ENCODE measurements at regions not wholly inside any gene's neighbourhood (a gene's known extent, or its start where the extent isn't known, plus 50 kb on each side); places are given as distances from the start of the nearest gene placed in this dataset.

GRCh38 chr6:141359953-141360352 lies 772.8 kb upstream of the GJE1 start:
- DNase-seq: no peak

DNA sequence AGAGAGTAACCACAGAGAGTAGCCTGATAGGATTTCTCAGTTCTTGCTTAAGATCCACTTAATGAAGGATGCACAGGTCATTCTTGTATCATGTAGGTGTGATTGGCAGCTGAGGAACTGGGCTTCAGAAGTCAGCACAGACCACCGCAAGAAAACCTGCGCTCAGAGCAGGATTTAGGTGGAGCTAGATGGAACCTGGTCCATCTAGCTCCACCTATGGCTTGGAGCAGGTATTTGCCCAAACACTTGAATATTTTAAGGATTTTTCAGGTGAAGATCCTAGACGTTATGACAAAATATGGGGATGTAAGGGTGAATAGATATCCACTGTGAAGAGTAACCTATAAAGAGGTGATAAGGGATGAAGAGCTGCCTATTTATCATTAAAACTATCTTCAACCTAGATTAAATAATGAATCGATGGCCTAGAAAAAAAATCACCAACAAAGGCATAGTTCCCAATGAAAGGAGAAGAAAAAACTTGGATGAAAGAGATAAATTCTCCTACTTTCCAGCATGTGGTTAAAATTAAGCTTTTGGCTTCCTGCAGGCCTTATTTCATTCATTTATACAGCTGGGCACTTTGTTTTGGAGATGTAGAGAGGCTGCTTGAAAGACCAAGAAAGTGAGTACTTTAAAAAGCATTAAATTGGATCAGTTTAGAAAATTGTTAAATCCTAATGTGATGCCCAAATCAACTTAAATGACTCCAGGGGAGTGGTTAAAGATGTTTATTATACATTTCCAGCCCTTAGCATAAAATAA lies 778.4 kb upstream of the GJE1 start:
- no peak for DNase-seq

DNA sequence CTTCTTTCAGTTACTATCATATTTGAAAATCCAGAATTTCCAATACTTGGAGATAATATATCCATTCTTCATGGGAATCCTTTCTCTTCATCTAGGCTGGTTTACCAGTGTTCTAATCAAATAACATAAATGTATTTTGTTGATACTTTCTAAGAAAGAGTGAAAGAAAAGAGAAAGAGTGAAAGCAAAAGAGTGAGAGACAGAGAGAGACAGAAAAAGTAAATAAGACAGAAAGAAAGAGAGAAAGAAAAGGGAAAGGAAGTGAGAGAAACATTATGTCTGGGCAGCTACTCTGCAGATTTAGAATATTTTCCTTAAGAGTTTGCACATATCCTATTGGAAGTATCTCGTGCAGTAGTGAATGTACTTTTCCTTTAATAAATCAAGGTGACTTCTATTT lies 781.0 kb upstream of the GJE1 start:
- DNase-seq: no peak

- no peak for DNase-seq
Observed at GRCh38 chr6:141349710-141350109, 783.0 kb upstream of the GJE1 start.

GRCh38 chr6:141347906-141348492 lies 784.7 kb upstream of the GJE1 start:
- DNase-seq: no peak

GRCh38 chr6:141347086-141347485 lies 785.6 kb upstream of the GJE1 start:
- DNase-seq: no peak

DNA sequence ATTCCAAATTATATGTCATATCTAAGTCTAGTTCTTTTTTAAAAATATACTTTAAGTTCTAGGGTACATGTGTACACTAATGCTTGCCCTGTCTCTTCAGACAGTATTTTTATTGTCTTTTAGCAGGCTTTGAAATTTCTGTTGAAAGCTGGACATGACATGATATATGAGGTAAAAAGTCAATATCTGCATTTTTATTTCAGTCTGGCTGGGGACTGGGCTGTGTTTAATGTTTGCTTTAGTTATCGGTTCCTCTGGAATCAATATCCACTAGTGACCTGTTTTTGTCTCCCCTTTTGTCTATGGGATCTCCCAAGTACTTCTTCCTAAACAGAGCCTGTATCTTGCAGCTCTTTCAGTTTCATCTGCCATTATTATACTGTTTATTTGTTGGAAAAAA lies 786.2 kb upstream of the GJE1 start:
- no peak for DNase-seq

- no peak for DNase-seq
Observed at GRCh38 chr6:141337191-141337590, 795.5 kb upstream of the GJE1 start.

DNA sequence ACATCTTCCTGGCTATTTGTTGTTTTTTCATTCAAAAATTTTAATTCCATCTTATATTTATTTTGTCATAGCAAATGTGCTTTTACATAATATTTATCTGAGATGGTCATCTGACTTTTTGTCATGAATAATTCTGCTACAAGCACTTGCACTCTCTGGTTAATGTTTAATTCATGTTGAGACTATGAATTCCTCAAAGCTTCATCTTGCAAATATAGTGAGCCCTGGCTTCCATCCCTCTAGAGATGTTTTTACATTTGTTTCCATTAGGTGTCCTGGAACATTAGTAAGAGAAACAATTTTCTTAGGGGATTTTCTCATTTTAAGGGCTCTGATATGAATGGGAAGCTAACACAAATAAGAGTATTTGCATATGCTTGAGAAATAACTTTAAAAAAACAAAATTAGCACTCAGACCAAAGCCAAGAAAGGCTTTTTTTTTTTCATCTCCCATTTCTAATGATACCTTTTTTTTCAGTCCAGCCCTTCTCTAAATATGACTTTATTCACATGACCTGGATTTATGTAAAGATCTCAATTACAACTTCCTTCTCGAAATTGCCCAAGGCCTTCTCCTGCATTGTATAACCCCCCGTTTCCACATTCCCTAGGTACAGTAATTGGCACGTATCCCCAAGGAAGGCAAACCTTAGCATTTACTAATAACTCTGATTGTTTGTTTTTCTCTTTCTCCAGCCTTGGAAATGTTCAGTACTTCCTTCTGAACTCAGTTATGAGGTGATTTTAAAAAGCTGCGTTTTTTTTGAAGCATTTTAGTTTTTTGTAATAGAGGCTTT lies 797.0 kb upstream of the GJE1 start:
- DNase-seq: no peak

DNA sequence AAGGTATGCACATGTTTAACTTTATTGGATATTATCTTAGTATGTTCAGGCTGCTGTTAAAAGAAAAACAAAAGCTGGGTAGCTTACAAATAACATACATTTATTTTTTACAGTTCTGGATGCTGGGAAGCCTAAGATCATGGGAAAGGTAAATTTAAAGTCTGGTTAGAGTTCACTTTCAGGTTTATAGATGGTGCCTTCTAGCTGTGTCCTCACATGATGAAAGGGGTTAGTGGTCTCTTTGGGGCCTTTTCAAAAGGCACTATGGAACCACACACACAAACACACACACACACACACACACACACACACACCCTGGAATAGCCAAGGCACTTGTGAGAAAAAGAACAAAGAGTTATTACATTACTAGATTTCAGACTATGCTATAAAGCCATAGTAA lies 805.8 kb upstream of the GJE1 start:
- DNase-seq: no peak

- DNase-seq: peak; percentile 96
Observed at GRCh38 chr6:141326426-141326825, 806.3 kb upstream of the GJE1 start.

DNA sequence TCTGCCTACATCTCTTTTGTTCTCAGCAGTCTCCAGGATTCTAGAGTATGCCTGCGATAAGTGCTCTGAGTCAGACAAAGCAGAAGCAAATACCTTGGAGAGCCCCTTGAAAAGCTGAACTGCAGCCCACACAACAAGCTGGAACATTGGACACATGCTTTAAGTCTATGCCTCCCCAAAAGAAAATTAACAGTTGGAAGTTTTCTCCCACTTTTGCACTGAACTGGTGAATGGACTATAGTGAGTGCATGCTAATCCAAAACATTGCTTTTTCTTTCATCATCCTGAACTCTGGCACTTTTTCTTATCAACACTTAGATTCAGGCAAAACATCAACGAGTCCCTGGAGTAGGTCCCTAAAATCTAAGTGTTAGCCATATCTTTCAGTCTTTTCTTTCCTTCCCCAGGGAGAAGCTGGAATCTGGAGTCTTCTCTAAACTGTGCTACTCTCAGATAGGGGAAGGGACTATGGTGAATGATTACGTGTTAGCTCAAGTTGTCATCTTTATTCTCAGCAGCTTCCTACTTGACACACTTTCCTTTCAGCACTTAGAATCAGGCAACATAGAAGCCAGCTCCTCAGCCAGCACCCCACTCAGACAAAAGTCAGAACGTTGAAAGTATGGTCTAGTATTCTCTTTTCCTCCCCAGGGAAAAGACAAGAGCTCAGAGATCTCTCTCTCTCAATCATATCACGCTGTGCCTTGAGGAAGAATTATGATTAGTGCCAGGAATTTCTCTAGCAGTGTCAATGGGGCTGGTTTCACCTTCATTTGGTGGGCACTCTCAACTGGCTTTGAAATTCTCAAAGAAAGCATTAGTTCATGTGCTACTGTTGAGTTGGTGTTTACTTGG lies 811.0 kb upstream of the GJE1 start:
- no peak for DNase-seq

GRCh38 chr6:141316236-141316635 lies 816.5 kb upstream of the GJE1 start:
- DNase-seq: no peak

DNA sequence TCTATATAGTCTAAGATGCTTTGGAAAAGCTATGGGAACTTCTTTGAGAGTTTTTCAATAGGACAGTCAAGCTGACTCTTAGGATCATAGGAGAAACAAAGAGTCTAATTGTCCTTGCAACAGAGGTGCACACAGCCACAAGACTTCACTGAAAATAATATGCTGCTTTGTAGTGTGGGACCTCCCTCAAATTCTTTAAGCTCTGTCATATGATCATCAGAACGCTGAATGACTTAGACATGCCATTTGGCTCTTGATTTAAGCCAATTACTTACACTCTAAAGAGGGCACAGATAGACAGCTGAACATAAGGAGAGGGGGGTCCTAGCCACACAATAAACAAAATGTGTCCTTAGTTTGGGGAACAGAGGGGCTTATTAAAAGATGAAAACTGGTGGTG lies 818.7 kb upstream of the GJE1 start:
- DNase-seq: no peak

DNA sequence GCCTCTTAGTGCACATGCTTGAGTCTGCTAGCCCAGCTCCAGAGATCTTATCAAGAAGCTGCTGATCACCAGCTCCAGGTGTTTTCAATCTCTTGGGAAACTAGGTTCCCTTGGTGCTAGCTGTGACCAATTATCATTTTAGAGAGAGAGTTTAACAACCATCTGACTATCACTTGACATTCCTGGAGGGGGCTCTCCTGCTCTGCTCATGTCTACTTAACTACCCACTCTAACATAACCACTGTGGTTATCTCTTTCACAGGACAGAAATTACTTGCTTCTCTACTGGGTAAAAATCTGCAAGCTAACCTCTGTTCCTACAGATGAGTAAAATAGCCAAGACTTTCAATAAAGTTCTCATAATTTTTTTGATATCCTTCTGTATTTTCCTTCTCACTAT lies 823.4 kb upstream of the GJE1 start:
- no peak for DNase-seq

GRCh38 chr6:141307309-141307998 lies 825.3 kb upstream of the GJE1 start:
- no peak for DNase-seq

DNA sequence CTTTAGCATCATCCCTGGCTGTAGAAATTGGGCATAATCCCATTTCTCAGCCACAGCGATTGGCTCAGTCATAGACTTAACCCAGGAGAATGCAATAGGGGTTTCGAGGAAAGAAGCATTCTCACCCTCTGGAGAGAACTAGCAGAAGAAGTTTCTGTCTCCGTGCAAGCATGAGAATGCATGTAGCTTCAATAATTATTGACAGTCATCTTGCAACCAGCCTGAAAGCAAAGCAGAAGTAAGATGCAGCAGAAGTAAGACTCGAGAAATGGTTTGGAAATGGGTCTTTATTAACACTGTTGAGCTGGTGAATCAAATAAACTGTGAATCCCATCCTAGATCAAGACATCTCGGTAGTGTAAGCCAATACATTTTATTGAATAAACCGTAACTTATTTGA lies 828.8 kb upstream of the GJE1 start:
- DNase-seq: no peak

GRCh38 chr6:141301779-141302178 lies 830.9 kb upstream of the GJE1 start:
- DNase-seq: no peak

DNA sequence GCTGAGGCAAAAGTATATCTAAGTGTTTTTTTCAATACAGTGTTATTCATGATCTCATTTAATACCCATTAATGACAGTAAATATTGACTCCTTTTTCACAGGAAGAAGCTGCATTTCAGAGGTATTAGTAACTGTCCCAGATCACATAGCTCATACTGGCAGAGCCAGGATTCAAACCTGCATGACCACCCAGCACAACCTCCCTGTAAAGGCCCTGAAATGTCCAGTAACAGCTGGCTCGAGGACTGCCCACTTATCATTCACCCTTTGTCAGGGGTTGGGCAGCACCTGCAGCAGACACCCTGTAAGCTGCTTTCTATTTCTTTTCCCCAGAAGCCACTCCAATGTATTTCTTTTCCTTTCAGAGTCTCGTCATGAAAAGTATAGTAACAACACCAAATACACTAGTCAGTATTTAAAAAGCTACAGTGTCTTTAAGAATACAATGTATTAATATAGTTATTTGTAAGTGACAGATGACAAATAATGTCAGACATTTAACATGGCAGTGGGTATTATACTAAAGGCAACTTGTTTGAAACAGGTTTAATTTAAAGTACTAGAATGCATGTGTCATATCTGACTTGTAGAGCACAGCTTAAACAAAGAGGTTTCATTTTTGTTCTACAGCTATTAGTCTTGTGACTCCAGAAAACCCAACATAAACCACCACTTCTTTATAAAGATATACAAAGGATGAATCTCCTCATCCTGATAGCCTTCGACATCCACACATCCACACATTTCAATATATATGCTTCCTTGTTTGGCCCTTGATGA lies 841.6 kb upstream of the GJE1 start:
- no peak for DNase-seq

GRCh38 chr6:141288947-141289346 lies 843.8 kb upstream of the GJE1 start:
- no peak for DNase-seq

DNA sequence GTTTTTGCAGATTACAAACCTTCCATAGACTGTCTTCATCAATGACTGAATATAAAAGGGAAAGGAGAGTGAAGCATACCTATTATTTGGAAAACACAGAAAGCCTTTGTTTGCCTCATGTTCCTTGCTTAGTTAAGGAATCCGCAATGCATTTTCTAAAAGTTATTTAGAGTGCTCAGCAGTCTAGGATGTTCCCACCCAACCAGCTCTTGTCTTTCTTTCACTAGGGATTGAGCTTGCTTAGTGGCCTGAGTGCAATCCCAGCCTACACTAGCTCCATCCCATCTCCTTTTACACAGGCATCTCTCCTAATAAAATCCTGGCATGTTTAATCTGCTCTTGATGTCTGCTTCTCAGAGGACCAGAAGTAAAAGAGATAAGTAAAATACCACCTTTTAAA lies 850.5 kb upstream of the GJE1 start:
- no peak for DNase-seq

- no peak for DNase-seq
Observed at GRCh38 chr6:141269684-141270083, 863.0 kb upstream of the GJE1 start.
